Endodermal cell (in vitro differentiated cells): ENCODE measurements at regions not wholly inside any gene's neighbourhood (a gene's known extent, or its start where the extent isn't known, plus 50 kb on each side); places are given as distances from the start of the nearest gene placed in this dataset.

Source experiments
- DNase-seq: peaks from one replicate; pipeline ENCODE4 v3.0.0-alpha.2; 2017
- H3K27ac ChIP-seq: 2 replicates; pipeline ENCODE4 v1.5.1; 2013; ENCODE audit warnings: mild to moderate bottlenecking, low read depth, low read length, moderate library complexity
- H3K27me3 ChIP-seq: 2 replicates; pipeline ENCODE4 v1.6.1; 2013; ENCODE audit warnings: mild to moderate bottlenecking, low read length, moderate library complexity; ENCODE audit not compliant: insufficient read depth, control insufficient read depth, poor library complexity, severe bottlenecking
- H3K36me3 ChIP-seq: 2 replicates; pipeline ENCODE4 v1.7.0; 2013; ENCODE audit warnings: mild to moderate bottlenecking, low read length, moderate library complexity; ENCODE audit not compliant: control insufficient read depth, insufficient read depth
- H3K4me1 ChIP-seq: one replicate; pipeline ENCODE4 v1.7.0; 2013; ENCODE audit warnings: low read length; ENCODE audit not compliant: control insufficient read depth, insufficient read depth
- H3K4me3 ChIP-seq: 2 replicates; pipeline ENCODE4 v1.5.1; 2013; ENCODE audit warnings: mild to moderate bottlenecking, low read length, moderate library complexity
- H3K9ac ChIP-seq: 2 replicates; pipeline ENCODE4 v1.6.1; 2013; ENCODE audit warnings: mild to moderate bottlenecking, low read length, moderate library complexity; ENCODE audit not compliant: poor library complexity, severe bottlenecking; ENCODE audit errors: extremely low read depth
- H3K9me3 ChIP-seq: 2 replicates; pipeline ENCODE4 v1.6.1; 2013; ENCODE audit warnings: mild to moderate bottlenecking, low read length, moderate library complexity; ENCODE audit not compliant: control insufficient read depth
- H3K27ac Mint-ChIP-seq: 2 replicates; pipeline ENCODE4 v1.8.0; 2020; ENCODE audit warnings: mixed read lengths
- H3K27me3 Mint-ChIP-seq: 2 replicates; pipeline ENCODE4 v1.8.0; 2021; ENCODE audit warnings: mild to moderate bottlenecking, mixed read lengths; ENCODE audit not compliant: insufficient read depth
- H3K36me3 Mint-ChIP-seq: 2 replicates; pipeline ENCODE4 v1.8.0; 2020; ENCODE audit warnings: low read depth, mixed read lengths
- H3K4me1 Mint-ChIP-seq: 2 replicates; pipeline ENCODE4 v1.8.0; 2020; ENCODE audit warnings: mixed read lengths
- H3K4me3 Mint-ChIP-seq: 2 replicates; pipeline ENCODE4 v1.8.0; 2020; ENCODE audit warnings: mild to moderate bottlenecking, moderate library complexity, mixed read lengths
- H3K9me3 Mint-ChIP-seq: 2 replicates; pipeline ENCODE4 v1.8.0; 2020; ENCODE audit warnings: mild to moderate bottlenecking, mixed read lengths
- WGBS, 2 experiments: methylation state at CpG; one replicate each; pipeline versions ENCODE4 v1.1.5 to v1.1.7; 2013; ENCODE audit warnings: missing lambda C conversion rate in 2 of 2, mixed read lengths in 1 of 2; ENCODE audit not compliant: insufficient coverage in 1 of 2, insufficient read length in 1 of 2; 5-methylcytosine and 5-hydroxymethylcytosine counted together
- TF ChIP-seq, protein P1 (sequence below): fragments of 200-600 bp; sonication (generic); conservative IDR thresholded peaks from 2 replicates; pipeline ENCODE4 v1.5.0; 2021; ENCODE audit warnings: antibody characterized with exemption, mild to moderate bottlenecking

GRCh38 chr11:133723056-133723455, 122.3 kb downstream of the SPATA19 start:
- no peak overlapping the region for H3K4me3 Mint-ChIP-seq

GRCh38 chr11:133720951-133721350, 124.4 kb downstream of the SPATA19 start:
- DNase-seq = no peak
- Mint-ChIP-seq H3K27me3 (peaks cover 36% of the 10 kb centered on the region), H3K9me3 (no peaks in the 10 kb centered on the region), H3K27ac (no peak overlapping the region), H3K4me1 (no peaks in the 10 kb centered on the region), H3K4me3 (no peak overlapping the region), H3K36me3 (no peaks in the 10 kb centered on the region)
- H3K9me3 ChIP-seq = no peaks in the 10 kb centered on the region
- H3K27me3 ChIP-seq = no peaks in the 10 kb centered on the region
- no peaks in the 10 kb centered on the region for H3K36me3 ChIP-seq
- H3K4me1 ChIP-seq = no peaks in the 10 kb centered on the region
- H3K4me3 ChIP-seq = no peak overlapping the region
- TF ChIP-seq, protein P1, sequence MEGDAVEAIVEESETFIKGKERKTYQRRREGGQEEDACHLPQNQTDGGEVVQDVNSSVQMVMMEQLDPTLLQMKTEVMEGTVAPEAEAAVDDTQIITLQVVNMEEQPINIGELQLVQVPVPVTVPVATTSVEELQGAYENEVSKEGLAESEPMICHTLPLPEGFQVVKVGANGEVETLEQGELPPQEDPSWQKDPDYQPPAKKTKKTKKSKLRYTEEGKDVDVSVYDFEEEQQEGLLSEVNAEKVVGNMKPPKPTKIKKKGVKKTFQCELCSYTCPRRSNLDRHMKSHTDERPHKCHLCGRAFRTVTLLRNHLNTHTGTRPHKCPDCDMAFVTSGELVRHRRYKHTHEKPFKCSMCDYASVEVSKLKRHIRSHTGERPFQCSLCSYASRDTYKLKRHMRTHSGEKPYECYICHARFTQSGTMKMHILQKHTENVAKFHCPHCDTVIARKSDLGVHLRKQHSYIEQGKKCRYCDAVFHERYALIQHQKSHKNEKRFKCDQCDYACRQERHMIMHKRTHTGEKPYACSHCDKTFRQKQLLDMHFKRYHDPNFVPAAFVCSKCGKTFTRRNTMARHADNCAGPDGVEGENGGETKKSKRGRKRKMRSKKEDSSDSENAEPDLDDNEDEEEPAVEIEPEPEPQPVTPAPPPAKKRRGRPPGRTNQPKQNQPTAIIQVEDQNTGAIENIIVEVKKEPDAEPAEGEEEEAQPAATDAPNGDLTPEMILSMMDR = no peak
- H3K27ac ChIP-seq = peak overlapping the region; percentile 38
- no peak overlapping the region for H3K9ac ChIP-seq
- WGBS, 2 experiments = 95 to 98% methylated on average over 5 to 6 of the region's 6 CpGs

More at GRCh38 chr11:133723056-133723455, 122.3 kb downstream of the SPATA19 start:
- Histone ChIP-seq H3K4me1 (no peaks in the 10 kb centered on the region), H3K27ac (no peak overlapping the region), H3K36me3 (no peaks in the 10 kb centered on the region), H3K4me3 (no peak overlapping the region), H3K9me3 (no peaks in the 10 kb centered on the region), H3K9ac (no peak overlapping the region), H3K27me3 (no peaks in the 10 kb centered on the region)
- Mint-ChIP-seq H3K27ac (no peak overlapping the region), H3K9me3 (no peaks in the 10 kb centered on the region), H3K27me3 (peaks cover 23% of the 10 kb centered on the region), H3K4me1 (peaks cover 3% of the 10 kb centered on the region), H3K36me3 (no peaks in the 10 kb centered on the region)
- no peak for DNase-seq
- 67% methylated on average over 1 of the region's 1 CpG; no CpG with 5 or more reads in 1 of the 2 experiments for WGBS, 2 experiments
- TF ChIP-seq, protein P1 = no peak

GRCh38 chr11:133719532-133720235, 125.6 kb downstream of the SPATA19 start:
- Histone ChIP-seq H3K36me3 (no peaks in the 10 kb centered on the region), H3K9me3 (no peaks in the 10 kb centered on the region), H3K9ac (no peak overlapping the region), H3K4me1 (no peaks in the 10 kb centered on the region), H3K27me3 (no peaks in the 10 kb centered on the region), H3K27ac (no peak overlapping the region), H3K4me3 (no peak overlapping the region)
- H3K27ac Mint-ChIP-seq = no peak overlapping the region
- H3K27me3 Mint-ChIP-seq = peaks cover 47% of the 10 kb centered on the region
- H3K36me3 Mint-ChIP-seq = no peaks in the 10 kb centered on the region
- H3K9me3 Mint-ChIP-seq = no peaks in the 10 kb centered on the region
- 84% methylated on average over 7 to 17 of the region's 17 CpGs for WGBS, 2 experiments
- peaks cover 1% of the 10 kb centered on the region for H3K4me1 Mint-ChIP-seq
- H3K4me3 Mint-ChIP-seq = no peak overlapping the region
- DNase-seq = no peak
- TF ChIP-seq, protein P1 = no peak
